ENCODE measurements at regions not wholly inside any gene's neighbourhood (a gene's known extent, or its start where the extent isn't known, plus 50 kb on each side); places are given as distances from the start of the nearest gene placed in this dataset.

- DNase-seq (ENCODE audit: low spot score): no peak
These were observed 169.5 kb downstream of the BLID start for GRCh38 chr11:121946514-121946913.

DNA sequence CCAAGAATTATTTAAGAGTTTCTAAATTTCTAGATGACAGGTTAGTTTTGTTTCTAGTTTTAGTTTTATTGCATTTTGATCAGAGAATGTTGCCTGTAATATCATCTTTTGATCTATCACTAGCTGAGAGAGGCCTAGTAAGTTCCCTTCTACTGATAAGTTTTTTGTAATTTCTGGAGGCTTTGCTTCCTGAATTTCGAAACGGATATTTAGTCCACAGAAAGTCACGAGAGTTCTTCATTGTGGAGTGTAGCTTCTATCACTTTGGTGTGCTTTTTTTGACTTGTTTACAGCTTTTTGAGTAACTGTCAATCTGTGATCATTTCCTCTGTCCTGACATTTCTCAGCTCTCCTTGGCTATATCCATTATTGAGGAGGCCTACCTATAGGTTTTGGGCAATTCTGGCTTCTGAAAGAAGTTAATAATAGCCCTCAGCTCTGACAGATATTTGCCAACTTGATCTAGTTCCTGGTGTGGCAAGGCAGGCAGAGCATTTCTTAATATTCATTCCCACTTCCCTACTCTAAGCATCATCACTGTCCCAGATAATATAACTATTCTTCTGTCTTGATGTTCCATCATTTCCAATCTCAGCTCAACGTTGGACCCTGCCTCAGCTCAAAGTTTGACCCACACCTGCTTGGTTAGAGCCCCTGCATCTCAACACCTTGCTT lies 171.3 kb downstream of the BLID start:
- DNase-seq (ENCODE audit: low spot score): no peak

GRCh38 chr11:121938076-121938475 lies 177.9 kb downstream of the BLID start:
- no peak for DNase-seq (ENCODE audit: low spot score)

DNA sequence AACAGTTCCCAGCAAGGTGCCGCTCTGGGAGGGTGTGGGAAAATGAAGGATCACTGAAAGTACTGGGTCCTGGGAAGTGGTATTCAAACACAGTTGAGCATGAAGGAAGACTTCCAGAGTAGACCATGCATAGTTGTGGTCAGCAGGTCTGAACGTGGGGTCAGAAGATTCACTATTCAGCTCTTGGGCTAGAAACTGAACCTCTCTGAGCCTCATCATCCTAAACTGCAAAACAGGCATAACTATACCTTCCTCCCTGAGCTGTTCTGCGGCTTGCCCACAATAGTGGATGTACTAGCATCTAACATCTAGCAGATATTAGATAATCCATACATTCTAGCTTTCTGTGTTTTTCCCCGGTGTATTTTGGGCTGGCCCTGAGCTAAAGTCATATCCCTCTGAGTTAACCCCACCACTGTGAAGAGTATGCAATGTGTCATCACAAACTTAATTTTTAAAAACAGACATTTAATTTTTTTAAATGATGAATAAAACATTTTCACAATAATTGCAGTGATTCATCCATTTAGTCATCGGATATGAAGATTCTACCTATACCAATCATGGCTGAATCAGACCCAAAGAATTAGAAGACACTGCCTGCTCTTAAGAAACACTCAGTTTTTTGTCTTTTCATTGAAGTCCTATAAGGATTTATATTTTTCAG lies 179.1 kb downstream of the BLID start:
- no peak for DNase-seq (ENCODE audit: low spot score)

GRCh38 chr11:121936370-121936769 lies 179.6 kb downstream of the BLID start:
- no peak for DNase-seq (ENCODE audit: low spot score)

- DNase-seq (ENCODE audit: low spot score): no peak
These were observed 182.3 kb downstream of the BLID start for GRCh38 chr11:121933694-121934093.

DNA sequence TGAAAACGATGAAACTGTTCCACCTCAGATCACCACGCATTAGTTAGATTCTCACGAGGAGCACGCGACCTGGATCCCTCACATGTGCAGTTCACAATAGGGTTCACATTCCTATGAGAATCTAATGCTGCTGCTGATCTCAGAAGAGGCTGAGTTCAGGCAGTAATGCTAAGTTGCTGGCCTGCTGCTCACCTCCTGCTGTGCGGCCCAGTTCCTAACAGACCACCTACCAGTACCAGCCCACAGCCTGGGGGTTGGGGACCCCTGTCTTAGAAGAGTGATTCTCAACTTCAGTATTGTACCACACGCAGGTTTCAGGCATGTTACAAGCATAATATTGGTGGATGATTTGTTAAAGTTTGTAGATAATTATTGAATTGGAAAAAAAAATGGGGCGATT lies 182.7 kb downstream of the BLID start:
- no peak for DNase-seq (ENCODE audit: low spot score)

DNA sequence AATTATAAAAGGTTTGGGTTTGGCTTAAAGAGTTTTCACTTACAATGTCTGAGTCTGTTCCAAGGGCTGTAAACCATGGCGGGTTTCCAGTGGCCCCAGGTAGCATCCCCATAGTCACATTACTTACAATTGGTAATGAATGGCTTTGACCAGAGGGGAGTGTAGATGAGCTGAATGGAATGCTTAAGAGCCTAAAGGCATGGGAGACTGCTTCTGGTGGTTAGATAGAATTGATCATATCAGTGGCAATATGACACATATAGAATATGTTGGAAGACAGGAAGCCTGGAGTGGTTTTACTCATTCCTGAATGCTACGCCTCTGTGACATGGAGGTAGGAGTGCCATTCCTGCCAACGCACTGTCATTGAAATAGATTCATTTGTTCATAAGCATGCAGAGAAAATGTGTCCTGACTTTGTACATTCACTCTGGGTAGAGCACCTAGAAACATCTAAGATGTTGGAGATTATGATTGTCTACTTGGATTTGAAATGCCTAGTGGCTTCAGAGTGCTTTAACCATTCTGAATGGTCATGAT lies 183.3 kb downstream of the BLID start:
- no peak for DNase-seq (ENCODE audit: low spot score)

GRCh38 chr11:121931748-121932352 lies 184.2 kb downstream of the BLID start:
- DNase-seq (ENCODE audit: low spot score): no peak

- DNase-seq (ENCODE audit: low spot score): no peak
These were observed 184.9 kb downstream of the BLID start for GRCh38 chr11:121931121-121931520.

DNA sequence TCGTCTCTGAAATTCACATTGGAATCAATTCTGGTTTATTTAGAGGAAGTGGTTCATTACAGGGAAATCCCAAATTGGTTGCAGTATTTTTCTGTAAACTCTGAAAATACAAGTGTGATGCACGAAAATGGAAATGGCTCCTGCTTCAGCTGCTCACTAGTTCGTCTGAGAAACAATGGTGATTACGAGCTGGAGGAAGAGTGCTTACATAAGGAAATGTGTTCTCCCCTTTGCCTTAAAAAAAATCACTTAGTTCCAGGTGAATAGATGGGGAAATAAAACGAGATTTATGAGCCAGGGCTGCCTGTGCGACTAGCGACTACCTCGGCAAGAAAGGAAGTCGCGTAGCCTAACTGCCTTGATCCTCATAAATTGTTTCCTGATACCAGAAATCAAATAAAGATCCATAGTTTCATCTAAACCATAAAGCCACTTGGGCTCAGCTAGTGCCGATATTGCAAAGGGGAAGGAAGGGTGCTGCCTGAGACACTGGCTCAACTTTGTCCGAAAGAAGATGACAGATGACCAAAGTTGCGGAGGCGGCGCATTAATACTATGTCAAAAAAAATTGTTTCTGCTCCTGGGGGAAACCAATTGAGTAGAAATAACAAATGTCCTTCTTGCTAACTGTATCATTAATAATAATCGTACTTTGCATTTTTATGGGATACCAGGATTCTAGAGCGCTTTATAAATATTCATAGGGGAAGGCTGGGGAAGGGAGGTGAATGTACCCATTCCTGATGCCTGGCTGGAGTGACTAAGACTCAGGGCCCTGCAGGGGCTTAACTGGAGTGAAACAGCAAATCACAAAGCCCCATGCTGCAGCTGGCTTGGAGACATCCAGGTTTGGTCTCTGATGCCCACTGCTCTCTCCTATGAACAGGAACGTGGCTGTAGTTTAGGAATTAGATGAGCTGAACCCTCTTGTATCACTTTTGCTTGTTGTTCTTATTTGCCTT lies 185.7 kb downstream of the BLID start:
- no peak for DNase-seq (ENCODE audit: low spot score)

GRCh38 chr11:121929581-121929980 lies 186.4 kb downstream of the BLID start:
- no peak for DNase-seq (ENCODE audit: low spot score)

GRCh38 chr11:121928597-121929580 lies 187.1 kb downstream of the BLID start:
- no peak for DNase-seq (ENCODE audit: low spot score)

DNA sequence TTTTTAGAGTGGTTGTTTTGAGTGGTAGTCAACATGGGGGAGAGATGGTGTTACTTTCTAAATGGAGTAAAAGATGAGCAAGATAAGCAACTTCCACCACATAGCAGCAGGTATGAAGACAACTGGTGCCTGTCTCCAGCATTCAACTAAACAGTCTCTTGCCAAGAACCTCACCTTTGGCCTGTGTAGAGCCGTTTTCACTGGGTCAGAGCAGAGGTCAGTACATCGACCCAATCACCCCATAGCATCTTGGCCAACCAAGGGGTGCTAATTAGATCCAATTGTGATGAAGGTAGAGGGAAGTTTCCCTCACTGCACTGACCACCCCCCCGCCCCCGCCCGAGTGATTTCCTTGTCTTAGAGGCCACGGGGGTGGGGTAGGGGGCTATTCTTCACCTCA lies 188.2 kb downstream of the BLID start:
- DNase-seq (ENCODE audit: low spot score): no peak

DNA sequence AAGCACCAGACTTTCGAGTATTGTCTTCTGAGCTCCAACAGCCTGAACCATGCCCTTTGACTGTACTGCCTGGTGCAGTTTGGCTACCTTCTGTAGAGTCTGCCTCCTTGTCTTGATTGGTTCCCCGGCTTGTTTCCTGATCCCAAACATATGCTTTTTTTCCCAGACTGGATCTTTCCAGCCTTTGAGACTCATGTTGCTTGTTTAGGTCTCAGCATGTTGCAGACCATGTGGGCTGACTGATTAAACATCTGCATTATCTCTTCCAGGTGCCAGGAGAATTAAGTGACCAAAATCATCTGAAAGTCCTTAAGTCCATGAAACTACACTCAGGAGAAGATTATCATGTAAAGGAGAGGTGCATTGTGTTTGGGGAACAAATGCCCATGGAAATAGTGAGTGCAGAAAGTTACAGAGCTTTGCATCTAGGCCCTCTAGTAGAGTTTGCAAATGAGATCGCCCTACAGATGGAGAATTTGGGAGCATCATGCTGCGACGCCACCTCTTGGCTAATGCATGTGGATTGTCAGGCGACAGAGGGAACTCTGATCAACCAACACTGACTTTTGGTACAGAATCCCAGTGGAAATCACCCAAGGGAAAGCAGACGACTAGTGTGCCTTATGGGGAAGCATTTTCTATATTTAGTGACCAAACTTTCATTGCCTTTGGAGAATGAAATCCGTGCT lies 188.8 kb downstream of the BLID start:
- no peak for DNase-seq (ENCODE audit: low spot score)

DNA sequence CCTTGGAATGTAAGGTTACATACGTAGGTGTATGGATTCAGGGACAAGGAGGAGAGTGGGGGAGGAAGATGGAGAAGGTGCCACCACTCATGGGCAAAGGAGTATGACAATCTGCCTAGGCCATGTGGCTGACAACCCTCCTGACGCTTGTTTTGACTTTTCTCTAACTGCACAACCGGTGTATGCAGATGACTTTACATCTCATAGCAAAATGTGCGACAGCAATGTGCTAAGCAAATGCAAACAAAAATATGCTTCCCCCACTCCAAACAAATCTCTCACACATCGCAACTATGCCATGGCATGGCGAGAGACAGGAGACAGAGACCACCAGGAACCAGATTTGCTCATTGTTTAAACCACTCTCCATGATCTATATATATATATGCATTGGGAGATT lies 191.8 kb downstream of the BLID start:
- DNase-seq (ENCODE audit: low spot score): no peak

DNA sequence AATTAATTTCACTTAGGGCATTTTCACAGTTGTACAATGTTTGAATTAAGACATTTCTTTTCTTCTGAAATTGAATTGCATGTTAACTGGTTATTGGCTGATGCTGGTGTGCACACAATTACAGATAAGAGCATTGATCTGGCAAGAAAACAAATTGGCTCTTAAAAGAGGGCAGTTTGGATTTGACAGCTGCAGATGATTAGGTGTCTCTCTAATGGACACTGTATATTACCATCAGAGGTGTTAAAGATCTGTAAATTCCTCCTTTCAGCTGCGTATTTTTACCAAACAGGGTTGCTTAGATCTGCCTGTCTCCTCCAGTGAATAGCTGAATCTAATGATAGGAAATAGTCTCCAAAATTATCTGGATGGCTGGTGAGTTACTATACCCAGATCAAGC lies 198.5 kb downstream of the BLID start:
- no peak for DNase-seq (ENCODE audit: low spot score)

DNA sequence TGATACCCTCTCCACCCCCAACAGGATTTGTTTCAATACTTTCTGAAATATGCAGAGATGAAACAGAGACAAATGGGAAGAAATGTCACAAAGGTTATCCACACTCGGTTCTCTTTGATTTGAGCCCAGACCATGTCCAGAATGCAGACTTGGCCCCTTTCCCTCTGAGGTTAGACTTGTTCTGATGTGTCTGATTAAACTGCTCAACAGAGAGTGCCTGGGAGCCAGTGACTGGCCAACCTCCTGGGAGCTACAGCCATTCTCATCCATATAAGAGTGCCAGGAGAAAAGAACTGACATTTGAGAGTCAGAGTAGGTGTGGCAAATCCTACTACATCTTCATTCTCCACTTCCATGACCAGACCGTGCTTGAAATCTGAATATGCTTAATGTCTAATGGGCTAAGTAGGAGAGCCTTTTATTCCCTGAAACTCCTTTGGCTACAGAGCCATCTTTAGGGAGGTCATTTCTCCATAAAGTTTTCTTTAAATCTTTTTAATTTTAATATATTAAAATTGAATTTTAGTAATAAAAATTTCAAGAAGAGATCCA lies 201.4 kb downstream of the BLID start:
- no peak for DNase-seq (ENCODE audit: low spot score)

DNA sequence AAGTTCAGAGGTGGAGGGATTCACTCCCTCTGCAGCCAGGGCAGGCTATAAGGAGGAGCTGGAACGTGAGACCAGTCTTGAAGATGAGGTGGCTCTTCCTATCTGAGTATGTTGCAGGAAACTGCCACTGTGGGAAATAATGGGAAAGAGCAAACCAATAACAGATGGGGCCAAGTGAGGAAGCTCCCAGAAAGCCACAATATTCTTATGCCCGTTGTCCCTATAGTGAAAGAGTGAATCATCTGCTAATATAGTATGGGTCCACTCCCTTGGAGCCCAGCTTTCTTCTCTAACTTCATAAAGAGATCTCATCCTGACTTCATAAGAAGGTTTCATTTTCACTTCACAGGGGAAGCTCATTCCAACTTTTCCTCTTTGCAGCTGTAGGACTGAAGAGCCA lies 206.4 kb downstream of the BLID start:
- no peak for DNase-seq (ENCODE audit: low spot score)

All from mesenteric fat pad (tissue), 1 donor.